Keratinocyte (primary cell): ENCODE measurements at regions not wholly inside any gene's neighbourhood (a gene's known extent, or its start where the extent isn't known, plus 50 kb on each side); places are given as distances from the start of the nearest gene placed in this dataset.

ENCODE experiments used
- DNase-seq: peaks from one replicate; pipeline ENCODE4 v3.0.0-alpha.2; 2011; ENCODE audit warnings: low read depth, missing footprints, low spot score
- FAIRE-seq: peaks from 2 replicates; lab custom pipeline; 2011; peaks lifted over from hg19 to GRCh38; lab: Jason Lieb, UNC
- H2AFZ ChIP-seq: 2 replicates; pipeline ENCODE4 v1.6.0; 2012; ENCODE audit warnings: low read length, control low read depth, inconsistent platforms; ENCODE audit not compliant: control insufficient read depth
- H3K27ac ChIP-seq: 2 replicates; pipeline ENCODE4 v1.5.1; 2011; ENCODE audit warnings: low read length; ENCODE audit not compliant: control insufficient read depth, insufficient read depth
- H3K27me3 ChIP-seq: 3 replicates; pipeline ENCODE4 v1.6.0; 2011; ENCODE audit warnings: low read length; ENCODE audit not compliant: control insufficient read depth, insufficient read depth; ENCODE audit errors: extremely low read depth
- H3K36me3 ChIP-seq, 2 experiments: 2 replicates in 1 of 2; 3 replicates in 1 of 2; pipeline ENCODE4 v1.5.1; 2011; ENCODE audit warnings: low read length in 2 of 2, mild to moderate bottlenecking in 1 of 2; ENCODE audit not compliant: control insufficient read depth in 2 of 2, insufficient read depth in 2 of 2; ENCODE audit errors: extremely low read depth in 1 of 2
- H3K4me1 ChIP-seq: 3 replicates; pipeline ENCODE4 v1.5.1; 2011; ENCODE audit warnings: low read length; ENCODE audit not compliant: control insufficient read depth, insufficient read depth; ENCODE audit errors: extremely low read depth
- H3K4me2 ChIP-seq: 3 replicates; pipeline ENCODE4 v1.6.0; 2011; ENCODE audit warnings: low read depth, low read length; ENCODE audit not compliant: control insufficient read depth, insufficient read depth; ENCODE audit errors: extremely low read depth
- H3K4me3 ChIP-seq, 3 experiments: fragments of 200-600 bp in 1 of 3; sonication (generic) in 1 of 3; 2 replicates in 2 of 3; 3 replicates in 1 of 3; pipeline ENCODE4 v1.5.1; 2011 to 2016; ENCODE audit warnings: low read length in 3 of 3, mild to moderate bottlenecking in 3 of 3, control low read depth in 2 of 3, inconsistent platforms in 1 of 3, low read depth in 1 of 3, mixed read lengths in 1 of 3, mixed run types in 1 of 3, moderate library complexity in 1 of 3; ENCODE audit not compliant: control insufficient read depth in 2 of 3, insufficient read depth in 2 of 3; ENCODE audit errors: extremely low read depth in 1 of 3
- H3K79me2 ChIP-seq: 2 replicates; pipeline ENCODE4 v1.6.0; 2012; ENCODE audit warnings: low read length; ENCODE audit not compliant: control insufficient read depth, insufficient read depth
- H3K9ac ChIP-seq: 3 replicates; pipeline ENCODE4 v1.6.0; 2011; ENCODE audit warnings: low read length; ENCODE audit not compliant: control insufficient read depth, insufficient read depth; ENCODE audit errors: extremely low read depth
- H3K9me1 ChIP-seq: 3 replicates; pipeline ENCODE4 v1.6.0; 2011; ENCODE audit warnings: low read length; ENCODE audit not compliant: control insufficient read depth, insufficient read depth; ENCODE audit errors: extremely low read depth
- H3K9me3 ChIP-seq: 2 replicates; pipeline ENCODE4 v1.5.1; 2012; ENCODE audit warnings: low read depth, low read length; ENCODE audit not compliant: control insufficient read depth
- H4K20me1 ChIP-seq: 3 replicates; pipeline ENCODE4 v1.6.0; 2011; ENCODE audit warnings: low read length; ENCODE audit not compliant: control insufficient read depth, insufficient read depth; ENCODE audit errors: extremely low read depth
- CTCF ChIP-seq, 3 experiments: IDR thresholded peaks in 1 of 3; conservative IDR thresholded peaks in 1 of 3; optimal IDR thresholded peaks in 1 of 3; 2 replicates in 2 of 3; 3 replicates in 1 of 3; pipeline versions ENCODE3 to v1.5.1; 2011; ENCODE audit warnings: low read length in 3 of 3, mild to moderate bottlenecking in 3 of 3, moderate library complexity in 2 of 3, control low read depth in 1 of 3, inconsistent platforms in 1 of 3; ENCODE audit not compliant: insufficient read depth in 2 of 3; ENCODE audit errors: extremely low read depth in 1 of 3
- EZH2 ChIP-seq: IDR thresholded peaks from one replicate; pipeline ENCODE4 v1.6.1; 2012; ENCODE audit warnings: inconsistent platforms, mild to moderate bottlenecking, low read length, moderate library complexity
- dilution Hi-C: fragments of 300-500 bp; cut with MboI; formaldehyde crosslinking; loops from one replicate; pipeline ENCODE4 v1.7.0; 2020; ENCODE audit warnings: low sequenced_read_pairs; ENCODE audit not compliant: extremely low pct_ligation_motif_present

- Histone ChIP-seq H3K9ac (no peak overlapping the region), H3K4me1 (peaks cover 5% of the 10 kb centered on the region), H3K4me3 (no peak overlapping the region), H3K4me2 (no peak overlapping the region), H3K9me3 (no peaks in the 10 kb centered on the region), H3K9me1 (no peaks in the 10 kb centered on the region), H3K36me3 (no peaks in the 10 kb centered on the region), H3K79me2 (no peaks in the 10 kb centered on the region), H3K27me3 (peaks cover 3% of the 10 kb centered on the region), H2AFZ (no peak overlapping the region), H3K27ac (no peak overlapping the region), H4K20me1 (no peaks in the 10 kb centered on the region)
- FAIRE-seq, result peak; percentile 17
- TF ChIP-seq CTCF (optimal IDR thresholded peaks at IDR 0.05 in 1 of 3, IDR thresholded peaks at IDR 0.05 in 1 of 3, conservative IDR thresholded peaks at IDR 0.05 in 1 of 3; ENCODE audit: extremely low read depth in 1 of 3, insufficient read depth in 2 of 3, low read length in 3 of 3) (no peak), EZH2 (no peak)
- DNase-seq, result peak; percentile 9
- dilution Hi-C loops, result no loop called here
These were observed 86.7 kb upstream of the IQSEC1 start for GRCh38 chr3:13159890-13160289.

GRCh38 chr3:13158871-13159270 is 85.6 kb upstream of the IQSEC1 start:
- no peaks in the 10 kb centered on the region for H4K20me1 ChIP-seq
- H3K36me3 ChIP-seq, result no peaks in the 10 kb centered on the region
- H3K4me1 ChIP-seq, result peaks cover 5% of the 10 kb centered on the region
- TF ChIP-seq CTCF (optimal IDR thresholded peaks at IDR 0.05 in 1 of 3, IDR thresholded peaks at IDR 0.05 in 1 of 3, conservative IDR thresholded peaks at IDR 0.05 in 1 of 3; ENCODE audit: extremely low read depth in 1 of 3, insufficient read depth in 2 of 3, low read length in 3 of 3) (no peak), EZH2 (no peak)
- H3K79me2 ChIP-seq, result no peaks in the 10 kb centered on the region
- no peak overlapping the region for H3K4me3 ChIP-seq
- no peak overlapping the region for H3K4me2 ChIP-seq
- no peak overlapping the region for H2AFZ ChIP-seq
- DNase-seq (no peak), FAIRE-seq (no peak)
- no peaks in the 10 kb centered on the region for H3K9me3 ChIP-seq
- H3K9ac ChIP-seq, result no peak overlapping the region
- H3K9me1 ChIP-seq, result no peaks in the 10 kb centered on the region
- dilution Hi-C loops, result no loop called here
- no peak overlapping the region for H3K27ac ChIP-seq
- H3K27me3 ChIP-seq, result no peaks in the 10 kb centered on the region
